OCI-LY1 (cell line): ENCODE measurements at regions not wholly inside any gene's neighbourhood (a gene's known extent, or its start where the extent isn't known, plus 50 kb on each side); places are given as distances from the start of the nearest gene placed in this dataset.

Experiments used
- H2AFZ ChIP-seq: fragments of 200-600 bp; sonication (generic), shearing (Covaris generic); 2 replicates; pipeline ENCODE4 v1.6.0; 2014; ENCODE audit warnings: antibody characterized with exemption, mild to moderate bottlenecking, low read length
- H3F3A ChIP-seq: fragments of 200-600 bp; sonication (generic), shearing (Covaris generic); 2 replicates; pipeline ENCODE4 v1.6.0; 2014; ENCODE audit warnings: mild to moderate bottlenecking, antibody characterized with exemption, low read length, moderate library complexity; ENCODE audit not compliant: insufficient read depth
- H3K27ac ChIP-seq: fragments of 200-600 bp; sonication (generic); 2 replicates; pipeline ENCODE4 v1.5.1; 2014; ENCODE audit warnings: low read length, mixed run types, mild to moderate bottlenecking, low read depth; ENCODE audit not compliant: poor library complexity, severe bottlenecking
- H3K27me3 ChIP-seq: fragments of 200-600 bp; sonication (generic); 2 replicates; pipeline ENCODE4 v1.6.0; 2014; ENCODE audit warnings: antibody characterized with exemption, mild to moderate bottlenecking, low read length, moderate library complexity; ENCODE audit not compliant: insufficient read depth
- H3K36me3 ChIP-seq: fragments of 200-600 bp; sonication (generic); 2 replicates; pipeline ENCODE4 v1.6.1; 2014; ENCODE audit warnings: mild to moderate bottlenecking, antibody characterized with exemption, low read length, moderate library complexity, mixed read lengths; ENCODE audit not compliant: insufficient read depth
- H3K4me1 ChIP-seq: fragments of 200-600 bp; sonication (generic); 2 replicates; pipeline ENCODE4 v1.5.1; 2014; ENCODE audit warnings: mild to moderate bottlenecking, low read length, moderate library complexity; ENCODE audit not compliant: insufficient read depth, severe bottlenecking
- H3K4me2 ChIP-seq: fragments of 200-600 bp; sonication (generic), shearing (Covaris generic); 2 replicates; pipeline ENCODE4 v1.6.1; 2014; ENCODE audit warnings: low read length
- H3K4me3 ChIP-seq: fragments of 200-600 bp; sonication (generic); 2 replicates; pipeline ENCODE4 v1.5.1; 2014; ENCODE audit warnings: low read length, low read depth, mild to moderate bottlenecking, mixed read lengths; ENCODE audit not compliant: poor library complexity, severe bottlenecking
- H3K79me2 ChIP-seq: fragments of 200-600 bp; shearing (Covaris generic); 2 replicates; pipeline ENCODE4 v1.6.1; 2016; ENCODE audit warnings: mixed run types, low read length, mixed read lengths; ENCODE audit not compliant: insufficient read depth
- H3K9ac ChIP-seq: fragments of 200-600 bp; sonication (generic), shearing (Covaris generic); 2 replicates; pipeline ENCODE4 v1.6.1; 2014; ENCODE audit warnings: mild to moderate bottlenecking, low read length, mixed read lengths
- H3K9me2 ChIP-seq: fragments of 200-600 bp; sonication (generic), shearing (Covaris generic); 2 replicates; pipeline ENCODE4 v1.6.1; 2014; ENCODE audit warnings: low read depth, mild to moderate bottlenecking, low read length, mixed read lengths
- H3K9me3 ChIP-seq: fragments of 200-600 bp; shearing (Covaris generic); 2 replicates; pipeline ENCODE4 v1.6.1; 2014; ENCODE audit warnings: low read length, mixed read lengths
- H4K20me1 ChIP-seq: fragments of 200-600 bp; sonication (generic), shearing (Covaris generic); 2 replicates; pipeline ENCODE4 v1.6.0; 2016; ENCODE audit warnings: mild to moderate bottlenecking, low read length; ENCODE audit not compliant: insufficient read depth
- CTCF ChIP-seq: fragments of 200-600 bp; sonication (generic), shearing (Covaris generic); IDR thresholded peaks from 2 replicates; pipeline ENCODE4 v1.5.1; 2017; ENCODE audit warnings: mild to moderate bottlenecking, antibody characterized with exemption, low read length, moderate library complexity, mixed read lengths
- EZH2 ChIP-seq: fragments of 200-600 bp; sonication (generic), shearing (Covaris generic); IDR thresholded peaks from 2 replicates; pipeline ENCODE4 v1.8.0; 2017; ENCODE audit warnings: borderline replicate concordance, mixed run types, mild to moderate bottlenecking, antibody characterized with exemption, low read length, moderate library complexity, mixed read lengths

- Histone ChIP-seq H3K36me3 (no peaks in the 10 kb centered on the region; the same call in 1 of the 2 replicates), H3K9ac (no peak overlapping the region), H3K27ac (no peak overlapping the region), H3F3A (no peaks in the 10 kb centered on the region), H3K4me3 (no peak overlapping the region), H3K79me2 (no peaks in the 10 kb centered on the region), H3K4me2 (no peak overlapping the region), H3K27me3 (no peaks in the 10 kb centered on the region; the same call in 1 of the 2 replicates), H4K20me1 (no peaks in the 10 kb centered on the region), H3K9me2 (no peaks in the 10 kb centered on the region), H3K4me1 (no peaks in the 10 kb centered on the region), H2AFZ (no peak overlapping the region), H3K9me3 (peaks cover 14% of the 10 kb centered on the region; the same call in 1 of the 2 replicates)
- TF ChIP-seq CTCF (no peak), EZH2 (no peak)
Measured at GRCh38 chr1:4093856-4094565, 193.9 kb upstream of the C1orf174 start.

- Histone ChIP-seq H2AFZ (no peak overlapping the region), H4K20me1 (no peaks in the 10 kb centered on the region), H3F3A (no peaks in the 10 kb centered on the region), H3K79me2 (no peaks in the 10 kb centered on the region), H3K4me1 (no peaks in the 10 kb centered on the region), H3K36me3 (no peaks in the 10 kb centered on the region; the same call in 1 of the 2 replicates), H3K4me3 (no peak overlapping the region), H3K27ac (no peak overlapping the region), H3K9me2 (no peaks in the 10 kb centered on the region), H3K9me3 (peaks cover 14% of the 10 kb centered on the region; the same call in 1 of the 2 replicates), H3K4me2 (no peak overlapping the region), H3K9ac (no peak overlapping the region), H3K27me3 (no peaks in the 10 kb centered on the region; the same call in 1 of the 2 replicates)
- TF ChIP-seq EZH2 (no peak), CTCF (no peak)
Measured at GRCh38 chr1:4095433-4095971, 195.4 kb upstream of the C1orf174 start.

GRCh38 chr1:4101459-4102161 lies 201.5 kb upstream of the C1orf174 start:
- 0 out of 2 replicates have a peak, but pooled peaks cover 3% of the 10 kb centered on the region for H3K9me3 ChIP-seq
- no peak for TF ChIP-seq EZH2
- TF ChIP-seq CTCF: no peak
- H3K36me3 ChIP-seq: no peaks in the 10 kb centered on the region; the same call in 1 of the 2 replicates
- no peaks in the 10 kb centered on the region for H3K4me1 ChIP-seq
- no peaks in the 10 kb centered on the region for H3K27me3 ChIP-seq
- no peak overlapping the region for H3K4me2 ChIP-seq
- H3F3A ChIP-seq: no peaks in the 10 kb centered on the region
- H3K9me2 ChIP-seq: no peaks in the 10 kb centered on the region
- H3K9ac ChIP-seq: no peak overlapping the region
- no peak overlapping the region for H3K27ac ChIP-seq
- no peak overlapping the region for H2AFZ ChIP-seq
- H3K79me2 ChIP-seq: no peaks in the 10 kb centered on the region
- no peaks in the 10 kb centered on the region for H4K20me1 ChIP-seq
- H3K4me3 ChIP-seq: no peak overlapping the region
